ENCODE measurements at regions not wholly inside any gene's neighbourhood (a gene's known extent, or its start where the extent isn't known, plus 50 kb on each side); places are given as distances from the start of the nearest gene placed in this dataset.
"Not testable (repeated sequence)": the region's sequence is repeated elsewhere in the genome, so short reads cannot be mapped to it uniquely, and the experiment has no call there.

GRCh38 chr9:66759825-66760492, 140.6 kb upstream of the ZNF658 start:
- H3K4me3 ChIP-seq (ENCODE audit: low read depth, low read length): not testable (repeated sequence)

GRCh38 chr9:66764799-66765493, 135.6 kb upstream of the ZNF658 start:
- H3K4me3 ChIP-seq (ENCODE audit: low read depth, low read length); DNase-seq (ENCODE audit: low read depth): not testable (repeated sequence)

More at GRCh38 chr9:66759825-66760492, 140.6 kb upstream of the ZNF658 start:
- DNase-seq (ENCODE audit: low read depth): not testable (repeated sequence)

GRCh38 chr9:66765531-66765930, 135.0 kb upstream of the ZNF658 start:
- not testable (repeated sequence) for DNase-seq (ENCODE audit: low read depth); H3K4me3 ChIP-seq (ENCODE audit: low read depth, low read length)

GRCh38 chr9:66771504-66771903, 129.0 kb upstream of the ZNF658 start:
- H3K4me3 ChIP-seq (ENCODE audit: low read depth, low read length); DNase-seq (ENCODE audit: low read depth): not testable (repeated sequence)

GRCh38 chr9:66774618-66775017, 125.9 kb upstream of the ZNF658 start:
- DNase-seq (ENCODE audit: low read depth); H3K4me3 ChIP-seq (ENCODE audit: low read depth, low read length): not testable (repeated sequence)

GRCh38 chr9:66779944-66780661, 120.4 kb upstream of the ZNF658 start:
- not testable (repeated sequence) for H3K4me3 ChIP-seq (ENCODE audit: low read depth, low read length); DNase-seq (ENCODE audit: low read depth)

GRCh38 chr9:66781240-66781639, 119.3 kb upstream of the ZNF658 start:
- DNase-seq (ENCODE audit: low read depth); H3K4me3 ChIP-seq (ENCODE audit: low read depth, low read length): not testable (repeated sequence)

GRCh38 chr9:66782010-66782409, 118.5 kb upstream of the ZNF658 start:
- DNase-seq (ENCODE audit: low read depth); H3K4me3 ChIP-seq (ENCODE audit: low read depth, low read length): not testable (repeated sequence)

- not testable (repeated sequence) for H3K4me3 ChIP-seq (ENCODE audit: low read depth, low read length); DNase-seq (ENCODE audit: low read depth)
These were observed 114.9 kb upstream of the ZNF658 start for GRCh38 chr9:66785603-66786002.

- DNase-seq (ENCODE audit: low read depth); H3K4me3 ChIP-seq (ENCODE audit: low read depth, low read length): not testable (repeated sequence)
These were observed 109.3 kb upstream of the ZNF658 start for GRCh38 chr9:66791092-66791750.

- DNase-seq (ENCODE audit: low read depth): not testable (repeated sequence)
These were observed 105.8 kb upstream of the ZNF658 start for GRCh38 chr9:66794769-66795168.

GRCh38 chr9:66795723-66796503, 104.6 kb upstream of the ZNF658 start:
- DNase-seq (ENCODE audit: low read depth): not testable (repeated sequence)

More at GRCh38 chr9:66794769-66795168, 105.8 kb upstream of the ZNF658 start:
- not testable (repeated sequence) for H3K4me3 ChIP-seq (ENCODE audit: low read depth, low read length)

GRCh38 chr9:66797905-66798616, 102.5 kb upstream of the ZNF658 start:
- peak; percentile 75 for DNase-seq (ENCODE audit: low read depth)
- H3K4me3 ChIP-seq (ENCODE audit: low read depth, low read length): not testable (repeated sequence)

More at GRCh38 chr9:66795723-66796503, 104.6 kb upstream of the ZNF658 start:
- H3K4me3 ChIP-seq (ENCODE audit: low read depth, low read length): not testable (repeated sequence)

GRCh38 chr9:66803619-66804018, 96.9 kb upstream of the ZNF658 start:
- DNase-seq (ENCODE audit: low read depth): not testable (repeated sequence)

GRCh38 chr9:66810247-66810646, 90.3 kb upstream of the ZNF658 start:
- not testable (repeated sequence) for H3K4me3 ChIP-seq (ENCODE audit: low read depth, low read length); DNase-seq (ENCODE audit: low read depth)

More at GRCh38 chr9:66803619-66804018, 96.9 kb upstream of the ZNF658 start:
- not testable (repeated sequence) for H3K4me3 ChIP-seq (ENCODE audit: low read depth, low read length)

- not testable (repeated sequence) for DNase-seq (ENCODE audit: low read depth); H3K4me3 ChIP-seq (ENCODE audit: low read depth, low read length)
These were observed 88.2 kb upstream of the ZNF658 start for GRCh38 chr9:66812367-66812766.

- not testable (repeated sequence) for DNase-seq (ENCODE audit: low read depth); H3K4me3 ChIP-seq (ENCODE audit: low read depth, low read length)
These were observed 87.6 kb upstream of the ZNF658 start for GRCh38 chr9:66812967-66813366.

GRCh38 chr9:66814038-66814437, 86.5 kb upstream of the ZNF658 start:
- not testable (repeated sequence) for H3K4me3 ChIP-seq (ENCODE audit: low read depth, low read length); DNase-seq (ENCODE audit: low read depth)
